Immature natural killer cell (primary cell): ENCODE measurements at regions not wholly inside any gene's neighbourhood (a gene's known extent, or its start where the extent isn't known, plus 50 kb on each side); places are given as distances from the start of the nearest gene placed in this dataset.

Experiments used
- DNase-seq, 3 donors: peaks; one replicate each; pipeline ENCODE4 v3.0.0; 2022; ENCODE audit warnings: mixed read lengths in 1 of 3
- H3K27ac Mint-ChIP-seq, 6 donors: one replicate each; pipeline ENCODE4 v1.8.0; 2020; ENCODE audit warnings: mixed read lengths in 6 of 6, mild to moderate bottlenecking in 5 of 6, inconsistent platforms in 4 of 6, moderate library complexity in 3 of 6
- H3K27me3 Mint-ChIP-seq, 3 donors: one replicate each; pipeline ENCODE4 v1.8.0; 2020 to 2021; ENCODE audit warnings: low read depth in 3 of 3, mild to moderate bottlenecking in 3 of 3, mixed read lengths in 3 of 3, moderate library complexity in 3 of 3, inconsistent platforms in 1 of 3
- H3K36me3 Mint-ChIP-seq, 3 donors: one replicate each; pipeline ENCODE4 v1.8.0; 2020; ENCODE audit warnings: mixed read lengths in 3 of 3, inconsistent platforms in 2 of 3, mild to moderate bottlenecking in 2 of 3
- H3K4me1 Mint-ChIP-seq, 2 donors: one replicate each; pipeline ENCODE4 v1.8.0; 2020; ENCODE audit warnings: inconsistent platforms in 2 of 2, mild to moderate bottlenecking in 2 of 2, mixed read lengths in 2 of 2, moderate library complexity in 1 of 2
- H3K4me3 Mint-ChIP-seq, 5 donors: one replicate each; pipeline ENCODE4 v1.8.0; 2020; ENCODE audit warnings: mild to moderate bottlenecking in 5 of 5, mixed read lengths in 5 of 5, inconsistent platforms in 3 of 5, moderate library complexity in 3 of 5
- H3K9me3 Mint-ChIP-seq, 6 donors: one replicate each; pipeline ENCODE4 v1.8.0; 2020; ENCODE audit warnings: mild to moderate bottlenecking in 6 of 6, mixed read lengths in 6 of 6, inconsistent platforms in 4 of 6, moderate library complexity in 3 of 6

GRCh38 chr7:56174346-56174874 is 58.2 kb upstream of the NUPR2 start:
- Mint-ChIP-seq H3K4me1 (peaks cover 0 to 1% of the 10 kb centered on the region in 2 donors), H3K27ac (no peak overlapping the region), H3K27me3 (peaks cover 2 to 5% (median 2%) of the 10 kb centered on the region in 3 donors), H3K9me3 (peaks cover 2 to 19% (median 5%) of the 10 kb centered on the region in 6 donors), H3K36me3 (peaks cover 0 to 4% (median 0%) of the 10 kb centered on the region in 3 donors), H3K4me3 (no peak overlapping the region)
- no peak for DNase-seq
